Stomach (tissue), 4 donors: ENCODE measurements at regions not wholly inside any gene's neighbourhood (a gene's known extent, or its start where the extent isn't known, plus 50 kb on each side); places are given as distances from the start of the nearest gene placed in this dataset.

Experiments used
- EP300 ChIP-seq: sonication (generic); formaldehyde crosslinking; IDR thresholded peaks from one replicate; pipeline ENCODE4 v1.6.1; 2017; ENCODE audit warnings: antibody characterized with exemption
- POLR2A ChIP-seq, 4 donors: fragments of 450-650 bp; IDR thresholded peaks; one replicate each; pipeline ENCODE4 v1.6.1; 2016; ENCODE audit warnings: antibody characterized with exemption in 4 of 4, control low read depth in 2 of 4, mild to moderate bottlenecking in 1 of 4, moderate library complexity in 1 of 4
- TF ChIP-seq, protein P1 (sequence below), 7 experiments: fragments of 450-650 bp in 4 of 7; fragments of 200-600 bp in 3 of 7; sonication (generic) in 3 of 7; IDR thresholded peaks; one replicate each; pipeline ENCODE4 v1.5.1; 2016 to 2019; ENCODE audit warnings: antibody characterized with exemption in 7 of 7, control low read depth in 2 of 7, mild to moderate bottlenecking in 1 of 7

- TF ChIP-seq POLR2A (IDR thresholded peaks at IDR 0.05) (no peak), EP300 (no peak)
- TF ChIP-seq, protein P1, sequence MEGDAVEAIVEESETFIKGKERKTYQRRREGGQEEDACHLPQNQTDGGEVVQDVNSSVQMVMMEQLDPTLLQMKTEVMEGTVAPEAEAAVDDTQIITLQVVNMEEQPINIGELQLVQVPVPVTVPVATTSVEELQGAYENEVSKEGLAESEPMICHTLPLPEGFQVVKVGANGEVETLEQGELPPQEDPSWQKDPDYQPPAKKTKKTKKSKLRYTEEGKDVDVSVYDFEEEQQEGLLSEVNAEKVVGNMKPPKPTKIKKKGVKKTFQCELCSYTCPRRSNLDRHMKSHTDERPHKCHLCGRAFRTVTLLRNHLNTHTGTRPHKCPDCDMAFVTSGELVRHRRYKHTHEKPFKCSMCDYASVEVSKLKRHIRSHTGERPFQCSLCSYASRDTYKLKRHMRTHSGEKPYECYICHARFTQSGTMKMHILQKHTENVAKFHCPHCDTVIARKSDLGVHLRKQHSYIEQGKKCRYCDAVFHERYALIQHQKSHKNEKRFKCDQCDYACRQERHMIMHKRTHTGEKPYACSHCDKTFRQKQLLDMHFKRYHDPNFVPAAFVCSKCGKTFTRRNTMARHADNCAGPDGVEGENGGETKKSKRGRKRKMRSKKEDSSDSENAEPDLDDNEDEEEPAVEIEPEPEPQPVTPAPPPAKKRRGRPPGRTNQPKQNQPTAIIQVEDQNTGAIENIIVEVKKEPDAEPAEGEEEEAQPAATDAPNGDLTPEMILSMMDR (IDR thresholded peaks at IDR 0.05), result no peak
Observed at GRCh38 chr3:55202326-55202725, 274.5 kb upstream of the LRTM1 start.
